HEK293 (cell line): ENCODE measurements at regions not wholly inside any gene's neighbourhood (a gene's known extent, or its start where the extent isn't known, plus 50 kb on each side); places are given as distances from the start of the nearest gene placed in this dataset.

Experiments
- CTCF ChIA-PET: fragments of 350-600 bp; formaldehyde crosslinking; extraction: SDS; loops from one replicate; lab custom pipeline; 2021; ENCODE audit warnings: antibody characterized with exemption; lab: Yijun Ruan, JAX
- POLR2A ChIA-PET: fragments of 300-600 bp; formaldehyde crosslinking; extraction: SDS; loops from one replicate; lab custom pipeline; 2020; ENCODE audit warnings: antibody characterized with exemption, inconsistent platforms; lab: Yijun Ruan, JAX
- H3K27ac ChIP-seq: fragments of 200-500 bp; sonication (Bioruptor generic); 2 replicates; pipeline ENCODE4 v1.5.1; 2014; ENCODE audit warnings: low read depth, low read length, control low read depth, inconsistent platforms; ENCODE audit errors: extremely low read depth
- H3K36me3 ChIP-seq, 2 experiments: fragments of 200-500 bp in 1 of 2; sonication (Bioruptor generic) in 1 of 2; 1 replicate in 1 of 2; 2 replicates in 1 of 2; pipeline ENCODE4 v1.5.1; 2014 to 2017; ENCODE audit warnings: inconsistent platforms in 2 of 2, low read length in 2 of 2; ENCODE audit not compliant: control insufficient read depth in 2 of 2, insufficient read depth in 1 of 2
- H3K4me1 ChIP-seq: fragments of 200-500 bp; sonication (Bioruptor generic); 2 replicates; pipeline ENCODE4 v1.5.1; 2014; ENCODE audit warnings: mild to moderate bottlenecking, low read length, inconsistent platforms; ENCODE audit not compliant: control insufficient read depth, insufficient read depth
- H3K4me3 ChIP-seq: 2 replicates; pipeline ENCODE4 v1.5.1; 2011; ENCODE audit warnings: low read depth, mild to moderate bottlenecking, control low read depth, low read length, moderate library complexity
- H3K9me3 ChIP-seq: fragments of 200-500 bp; sonication (Bioruptor generic); 2 replicates; pipeline ENCODE4 v1.5.1; 2014; ENCODE audit warnings: low read depth, low read length, inconsistent platforms; ENCODE audit not compliant: control insufficient read depth, insufficient read depth
- GLI2 ChIP-seq: fragments of 450-650 bp; formaldehyde crosslinking; IDR thresholded peaks from 2 replicates; pipeline ENCODE4; 2017; ENCODE audit warnings: missing biosample characterization, missing genetic modification characterization, low read depth, borderline replicate concordance
- KLF10 ChIP-seq: fragments of 450-650 bp; IDR thresholded peaks from 2 replicates; pipeline ENCODE4 v1.5.1; 2018; ENCODE audit warnings: missing biosample characterization, mild to moderate bottlenecking, missing genetic modification characterization
- PATZ1 ChIP-seq: fragments of 450-650 bp; formaldehyde crosslinking; IDR thresholded peaks from 2 replicates; pipeline ENCODE4 v1.5.1; 2016; ENCODE audit warnings: missing biosample characterization, missing genetic modification characterization
- PRDM2 ChIP-seq: fragments of 450-650 bp; formaldehyde crosslinking; IDR thresholded peaks from 2 replicates; pipeline ENCODE4 v1.5.1; 2016; ENCODE audit warnings: missing biosample characterization, missing genetic modification characterization, borderline replicate concordance
- SP7 ChIP-seq: fragments of 450-650 bp; formaldehyde crosslinking; IDR thresholded peaks from 2 replicates; pipeline ENCODE4 v1.5.1; 2016; ENCODE audit warnings: missing biosample characterization, missing genetic modification characterization
- ZEB2 ChIP-seq: fragments of 450-650 bp; formaldehyde crosslinking; IDR thresholded peaks from 2 replicates; pipeline ENCODE4 v1.5.1; 2016; ENCODE audit warnings: missing biosample characterization, missing genetic modification characterization
- ZNF10 ChIP-seq: fragments of 450-650 bp; formaldehyde crosslinking; IDR thresholded peaks from 2 replicates; pipeline ENCODE4 v1.5.1; 2017; ENCODE audit warnings: missing biosample characterization, missing genetic modification characterization
- ZNF148 ChIP-seq: fragments of 450-650 bp; formaldehyde crosslinking; IDR thresholded peaks from 2 replicates; pipeline ENCODE4 v1.5.0; 2017; ENCODE audit warnings: missing biosample characterization, missing genetic modification characterization, borderline replicate concordance
- ZNF280C ChIP-seq: fragments of 450-650 bp; formaldehyde crosslinking; IDR thresholded peaks from 2 replicates; pipeline ENCODE4 v1.5.1; 2016; ENCODE audit warnings: missing biosample characterization, missing genetic modification characterization
- ZNF311 ChIP-seq: fragments of 450-650 bp; formaldehyde crosslinking; IDR thresholded peaks from 2 replicates; pipeline ENCODE4 v1.5.1; 2017; ENCODE audit warnings: missing biosample characterization, missing genetic modification characterization, borderline replicate concordance
- ZNF394 ChIP-seq: fragments of 450-650 bp; formaldehyde crosslinking; IDR thresholded peaks from 2 replicates; pipeline ENCODE4 v1.5.1; 2016; ENCODE audit warnings: missing biosample characterization, missing genetic modification characterization, mild to moderate bottlenecking, moderate library complexity, borderline replicate concordance
- ZNF398 ChIP-seq: fragments of 450-650 bp; formaldehyde crosslinking; IDR thresholded peaks from 2 replicates; pipeline ENCODE4 v1.5.1; 2017; ENCODE audit warnings: missing biosample characterization, missing genetic modification characterization
- ZNF449 ChIP-seq: fragments of 450-650 bp; formaldehyde crosslinking; IDR thresholded peaks from 2 replicates; pipeline ENCODE4 v1.5.1; 2017; ENCODE audit warnings: missing biosample characterization, mild to moderate bottlenecking, missing genetic modification characterization, moderate library complexity
- ZNF670 ChIP-seq: fragments of 450-650 bp; formaldehyde crosslinking; IDR thresholded peaks from 2 replicates; pipeline ENCODE4 v1.5.1; 2016; ENCODE audit warnings: missing biosample characterization, missing genetic modification characterization, low read depth
- ZNF768 ChIP-seq: fragments of 450-650 bp; formaldehyde crosslinking; IDR thresholded peaks from 2 replicates; pipeline ENCODE4 v1.5.1; 2018; ENCODE audit warnings: missing biosample characterization, mild to moderate bottlenecking, missing genetic modification characterization
- ZNF777 ChIP-seq: fragments of 450-650 bp; formaldehyde crosslinking; IDR thresholded peaks from 2 replicates; pipeline ENCODE4 v1.5.1; 2017; ENCODE audit warnings: missing biosample characterization, missing genetic modification characterization, borderline replicate concordance

GRCh38 chr3:106678657-106679390 is 698.4 kb upstream of the CCDC54 start:
- CTCF ChIA-PET: no interaction called here
- Histone ChIP-seq H3K27ac (no peak overlapping the region), H3K4me1 (no peaks in the 10 kb centered on the region), H3K9me3 (no peaks in the 10 kb centered on the region), H3K4me3 (no peak overlapping the region), H3K36me3 (no peaks in the 10 kb centered on the region)
- no peak for TF ChIP-seq ZNF768 (tag by site-specific recombination)
- no peak for TF ChIP-seq ZNF280C (tag by site-specific recombination)
- TF ChIP-seq ZNF398 (tag by site-specific recombination): no peak
- no peak for TF ChIP-seq KLF10 (tag by site-specific recombination)
- TF ChIP-seq ZNF670 (tag by site-specific recombination): no peak
- TF ChIP-seq ZNF394 (tag by site-specific recombination): no peak
- TF ChIP-seq ZNF148: no peak
- TF ChIP-seq PATZ1 (tag by site-specific recombination): no peak
- TF ChIP-seq ZEB2 (tag by site-specific recombination): no peak
- TF ChIP-seq ZNF10 (tag by site-specific recombination): no peak
- TF ChIP-seq GLI2 (tag by site-specific recombination): no peak
- POLR2A ChIA-PET: no interaction called here

- Histone ChIP-seq H3K27ac (no peak overlapping the region), H3K36me3 (no peaks in the 10 kb centered on the region), H3K4me1 (no peaks in the 10 kb centered on the region), H3K9me3 (no peaks in the 10 kb centered on the region), H3K4me3 (no peak overlapping the region)
- CTCF ChIA-PET: no interaction called here
- POLR2A ChIA-PET: no interaction called here
- TF ChIP-seq ZNF311 (tag by site-specific recombination) (no peak), ZNF449 (tag by site-specific recombination) (no peak), ZNF777 (tag by site-specific recombination) (no peak), SP7 (tag by site-specific recombination) (no peak), PRDM2 (tag by site-specific recombination) (no peak)
These were observed 693.2 kb upstream of the CCDC54 start for GRCh38 chr3:106683953-106684620.
